GM10248 (cell line): ENCODE measurements at regions not wholly inside any gene's neighbourhood (a gene's known extent, or its start where the extent isn't known, plus 50 kb on each side); places are given as distances from the start of the nearest gene placed in this dataset.

ENCODE experiments used
- CTCF ChIA-PET: fragments of 300-600 bp; sonication (Branson Sonifier 250); formaldehyde crosslinking; extraction: SDS; loops from one replicate; lab custom pipeline; 2021; ENCODE audit warnings: antibody characterized with exemption; lab: Yijun Ruan, JAX
- POLR2A ChIA-PET: fragments of 350-650 bp; sonication (Branson Sonifier 250); formaldehyde crosslinking; extraction: SDS; loops from one replicate; lab custom pipeline; 2020; ENCODE audit warnings: antibody characterized with exemption; lab: Yijun Ruan, JAX
- DNase-seq: peaks from one replicate; pipeline ENCODE4 v3.0.0; 2012; ENCODE audit errors: extremely low spot score
- CTCF ChIP-seq: IDR thresholded peaks from 2 replicates; pipeline ENCODE4 v1.5.1; 2012; ENCODE audit warnings: mild to moderate bottlenecking, low read depth; ENCODE audit errors: extremely low read depth, missing control alignments, control extremely low read depth

GRCh38 chr22:26097840-26098239 lies 71.4 kb upstream of the SEZ6L start:
- no peak for TF ChIP-seq CTCF

GRCh38 chr22:26103023-26103422 lies 66.2 kb upstream of the SEZ6L start:
- no peak for TF ChIP-seq CTCF
- DNase-seq: no peak
- CTCF ChIA-PET: no interaction called here
- POLR2A ChIA-PET: no interaction called here

More at GRCh38 chr22:26097840-26098239, 71.4 kb upstream of the SEZ6L start:
- CTCF ChIA-PET: no interaction called here
- no peak for DNase-seq
- POLR2A ChIA-PET: no interaction called here

GRCh38 chr22:26106412-26106811 lies 62.9 kb upstream of the SEZ6L start:
- DNase-seq: no peak
- ChIA-PET POLR2A (no interaction called here), CTCF (no interaction called here)
- TF ChIP-seq CTCF: no peak

DNA sequence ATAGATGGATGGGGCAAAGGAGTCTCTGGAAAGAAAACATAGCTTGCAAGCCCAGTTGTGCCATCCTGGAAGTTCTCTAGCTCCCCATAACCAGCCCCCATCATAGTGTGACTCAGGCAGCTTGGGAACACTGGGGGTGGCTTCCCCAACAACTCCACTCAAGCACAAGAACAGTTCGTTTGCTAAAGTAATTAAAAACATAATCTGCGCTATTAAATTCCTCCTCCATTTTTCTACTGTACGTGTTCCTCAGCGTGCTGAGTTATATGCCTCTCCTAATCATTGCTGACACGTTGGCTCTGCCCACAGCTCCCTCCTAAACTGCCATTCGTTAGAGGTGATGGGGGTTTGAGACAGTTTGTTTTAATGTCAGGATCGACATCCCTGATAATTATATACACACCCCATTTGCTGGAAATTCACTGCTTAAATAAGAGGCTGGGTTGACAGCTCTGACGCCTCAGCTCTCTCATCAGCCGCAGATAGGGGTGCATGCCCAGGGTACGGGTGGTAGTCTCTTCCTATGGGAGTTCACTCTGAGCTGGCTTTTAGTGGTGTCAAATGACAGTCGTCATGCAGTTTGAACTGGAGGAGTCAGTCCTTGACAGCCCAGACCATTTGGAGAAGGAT lies 59.5 kb upstream of the SEZ6L start:
- ChIA-PET CTCF (interaction anchor here (1.2 kb wide), 1 partner anchor 16 kb away, joined by 3 read pairs; no protein-coding TSS in a partner anchor), POLR2A (no interaction called here)
- TF ChIP-seq CTCF: no peak
- DNase-seq: no peak

DNA sequence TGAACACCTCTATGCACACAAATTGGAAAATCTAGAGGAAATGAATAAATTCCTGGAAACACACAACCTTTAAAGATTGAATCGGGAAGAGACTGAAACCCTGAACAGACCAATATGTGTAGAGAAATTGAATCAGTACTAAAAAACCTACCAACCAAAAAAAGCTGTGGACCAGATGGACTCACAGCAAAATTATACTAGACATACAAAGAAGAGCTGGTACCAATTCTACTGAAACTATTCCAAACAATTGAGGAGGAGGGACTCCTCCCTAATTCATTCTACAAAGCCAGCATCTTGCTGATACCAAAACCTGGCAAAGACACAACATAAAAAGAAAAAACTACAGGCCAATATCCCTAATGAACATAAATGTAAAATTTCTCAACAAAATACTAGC lies 54.4 kb upstream of the SEZ6L start:
- no peak for TF ChIP-seq CTCF
- POLR2A ChIA-PET: no interaction called here
- DNase-seq: no peak
- CTCF ChIA-PET: no interaction called here

DNA sequence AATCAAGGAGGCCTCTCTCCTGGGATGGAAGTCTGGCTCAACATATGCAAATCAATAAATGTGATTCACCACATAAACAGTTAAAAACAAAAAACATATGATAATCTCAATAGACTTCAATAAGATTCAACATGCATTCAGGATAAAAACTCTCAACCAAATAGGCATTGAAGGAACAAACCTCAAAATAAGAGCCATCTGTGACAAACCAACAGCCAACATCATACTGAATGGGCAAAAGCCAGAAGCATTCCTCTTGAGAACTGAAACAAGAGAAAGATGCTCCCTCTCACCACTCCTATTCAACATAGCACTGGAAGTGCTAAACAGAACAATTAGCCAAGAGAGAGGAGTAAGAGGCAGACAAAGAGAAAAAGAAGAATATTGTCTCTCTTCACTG lies 54.0 kb upstream of the SEZ6L start:
- ChIA-PET POLR2A (no interaction called here), CTCF (no interaction called here)
- no peak for DNase-seq
- no peak for TF ChIP-seq CTCF
